T-cell (primary cell): ENCODE measurements at regions not wholly inside any gene's neighbourhood (a gene's known extent, or its start where the extent isn't known, plus 50 kb on each side); places are given as distances from the start of the nearest gene placed in this dataset.
"Not testable (repeated sequence)": the region's sequence is repeated elsewhere in the genome, so short reads cannot be mapped to it uniquely, and the experiment has no call there.

Source experiments
- ATAC-seq, 4 experiments: fragments of 200-7000 bp in 3 of 4; fragments of 150-1000 bp in 1 of 4; cut with Tn5 transposase; replicated peaks in 1 of 4; 1 replicate in 3 of 4; 2 replicates in 1 of 4; pipeline ENCODE4 v1.10.0; 2021; ENCODE audit warnings: moderate library complexity in 3 of 4, mild to moderate bottlenecking in 2 of 4, moderate number of reproducible peaks in 1 of 4
- CTCF ChIA-PET, 2 donors: fragments of 300-600 bp; sonication (Branson Sonifier 250); formaldehyde crosslinking; loops; one replicate each; lab custom pipeline; 2022; ENCODE audit warnings: antibody characterized with exemption in 2 of 2; lab: Charles Lee
- POLR2A ChIA-PET, 2 donors: fragments of 300-600 bp; sonication (Branson Sonifier 250); formaldehyde crosslinking; loops; one replicate each; lab custom pipeline; 2022; ENCODE audit warnings: antibody characterized with exemption in 2 of 2; lab: Charles Lee
- DNase-seq, 35 experiments: peaks; one replicate each; pipeline versions ENCODE4 v3.0.0 to v3.0.0-alpha.2; 2013 to 2023
- H3K27ac ChIP-seq: one replicate; pipeline ENCODE4 v1.5.1; 2013; ENCODE audit warnings: low read length
- H3K27me3 ChIP-seq, 2 experiments: replicated peaks in 1 of 2; 1 replicate in 1 of 2; 2 replicates in 1 of 2; pipeline versions ENCODE4 v1.6.1 to v1.7.0; 2013; ENCODE audit warnings: low read length in 1 of 2, mixed read lengths in 1 of 2; ENCODE audit not compliant: control insufficient read depth in 2 of 2, insufficient read depth in 2 of 2; ENCODE audit errors: extremely low read depth in 1 of 2
- H3K36me3 ChIP-seq, 2 donors: 1 replicate in 1 of 2; 2 replicates in 1 of 2; pipeline versions ENCODE4 v1.6.1 to v1.7.0; 2013; ENCODE audit warnings: low read length in 1 of 2; ENCODE audit not compliant: control insufficient read depth in 2 of 2, insufficient read depth in 1 of 2; ENCODE audit errors: extremely low read depth in 1 of 2
- H3K4me1 ChIP-seq, 2 experiments: 1 replicate in 1 of 2; 2 replicates in 1 of 2; pipeline versions ENCODE4 v1.6.1 to v1.7.0; 2013; ENCODE audit warnings: low read length in 2 of 2, mixed read lengths in 1 of 2; ENCODE audit not compliant: insufficient read depth in 2 of 2, control insufficient read depth in 1 of 2; ENCODE audit errors: extremely low read depth in 1 of 2
- H3K4me3 ChIP-seq, 2 donors: 1 replicate in 1 of 2; 2 replicates in 1 of 2; pipeline versions ENCODE4 v1.5.1 to v1.7.0; 2013; ENCODE audit warnings: mild to moderate bottlenecking in 2 of 2, low read length in 1 of 2, moderate library complexity in 1 of 2; ENCODE audit not compliant: control insufficient read depth in 1 of 2; ENCODE audit errors: extremely low read depth in 1 of 2
- H3K9me3 ChIP-seq: 2 replicates; pipeline ENCODE4 v1.7.0; 2013
- H3K27ac Mint-ChIP-seq, 2 donors: one replicate each; pipeline ENCODE4 v1.8.0; 2020 to 2021; ENCODE audit warnings: mild to moderate bottlenecking in 2 of 2, mixed read lengths in 2 of 2
- H3K27me3 Mint-ChIP-seq, 2 donors: one replicate each; pipeline ENCODE4 v1.8.0; 2021 to 2022; ENCODE audit warnings: mixed read lengths in 2 of 2
- H3K36me3 Mint-ChIP-seq: one replicate; pipeline ENCODE4 v1.8.0; 2021; ENCODE audit warnings: mixed read lengths
- H3K4me1 Mint-ChIP-seq, 3 donors: one replicate each; pipeline ENCODE4 v1.8.0; 2020 to 2022; ENCODE audit warnings: mixed read lengths in 3 of 3, mild to moderate bottlenecking in 1 of 3
- H3K4me3 Mint-ChIP-seq, 3 donors: one replicate each; pipeline ENCODE4 v1.8.0; 2020 to 2022; ENCODE audit warnings: mild to moderate bottlenecking in 3 of 3, mixed read lengths in 3 of 3, moderate library complexity in 3 of 3
- H3K9me3 Mint-ChIP-seq, 3 donors: one replicate each; pipeline ENCODE4 v1.8.0; 2020 to 2022; ENCODE audit warnings: mixed read lengths in 3 of 3
- WGBS: methylation state at CpG from one replicate; pipeline ENCODE4 v1.1.5; 2013; ENCODE audit warnings: missing lambda C conversion rate; ENCODE audit not compliant: insufficient coverage; 5-methylcytosine and 5-hydroxymethylcytosine counted together

DNA sequence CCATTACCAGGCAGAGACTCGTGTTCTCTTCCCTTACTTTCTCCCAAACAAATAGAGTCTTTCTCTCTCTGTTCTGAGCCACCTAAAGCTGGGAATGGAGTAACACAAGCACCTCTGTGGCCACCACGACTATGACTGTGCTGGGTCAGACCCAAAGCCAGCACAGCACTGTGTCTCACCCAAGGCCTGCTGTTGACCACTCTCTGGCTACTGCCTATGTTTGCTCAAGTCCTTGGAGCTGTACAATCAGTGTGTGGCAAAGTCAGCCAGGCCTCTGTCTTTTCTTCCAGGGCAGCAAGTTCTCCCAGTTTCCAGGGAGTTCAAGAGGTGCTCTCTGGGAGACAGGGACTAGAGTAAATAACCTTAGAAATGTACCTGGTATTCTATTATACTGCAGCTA lies 239.4 kb downstream of the FAM47A start:
- Histone ChIP-seq H3K4me3 (no peak overlapping the region), H3K4me1 (no peaks in the 10 kb centered on the region), H3K27ac (no peak overlapping the region), H3K9me3 (no peaks in the 10 kb centered on the region), H3K36me3 (no peaks in the 10 kb centered on the region), H3K27me3 (no peaks in the 10 kb centered on the region)
- CTCF ChIA-PET: no interaction called here
- ATAC-seq (no peak), DNase-seq (no peak)
- Mint-ChIP-seq H3K36me3 (no peaks in the 10 kb centered on the region), H3K27ac (no peak overlapping the region), H3K9me3 (peaks cover 0 to 4% (median 0%) of the 10 kb centered on the region in 3 donors), H3K4me1 (no peaks in the 10 kb centered on the region), H3K4me3 (no peak overlapping the region), H3K27me3 (no peaks in the 10 kb centered on the region)
- WGBS: 21% methylated on average over 2 of the region's 2 CpGs
- POLR2A ChIA-PET: no interaction called here

DNA sequence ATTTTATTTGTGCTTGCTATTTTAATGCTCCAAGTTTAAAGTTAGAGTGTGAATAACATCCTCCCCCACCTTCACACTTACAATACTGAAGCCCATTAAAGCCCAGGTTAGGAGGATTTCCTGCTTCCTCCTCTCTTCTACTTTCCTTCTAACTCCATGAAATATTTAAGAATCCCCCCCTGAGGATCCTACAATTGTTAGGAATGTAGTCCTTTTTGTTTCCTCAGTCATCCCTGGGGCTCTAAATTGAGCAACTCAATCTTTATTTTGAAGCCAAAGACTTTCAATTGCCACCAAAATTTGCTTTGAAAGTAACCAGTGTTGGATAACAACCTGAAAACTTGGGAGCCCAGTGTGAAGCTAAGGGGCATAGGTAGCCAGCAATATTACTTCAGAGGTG lies 276.9 kb downstream of the FAM47A start:
- no peak overlapping the region for H3K27ac Mint-ChIP-seq
- no peaks in the 10 kb centered on the region for H3K36me3 Mint-ChIP-seq
- DNase-seq (no peak), ATAC-seq (no peak)
- Histone ChIP-seq H3K27ac (no peak overlapping the region), H3K4me3 (no peak overlapping the region), H3K9me3 (no peaks in the 10 kb centered on the region), H3K36me3 (no peaks in the 10 kb centered on the region), H3K4me1 (no peaks in the 10 kb centered on the region), H3K27me3 (no peaks in the 10 kb centered on the region)
- ChIA-PET POLR2A (no interaction called here), CTCF (no interaction called here)
- no peaks in the 10 kb centered on the region for H3K27me3 Mint-ChIP-seq
- H3K4me3 Mint-ChIP-seq: no peak overlapping the region
- no peaks in the 10 kb centered on the region for H3K4me1 Mint-ChIP-seq
- H3K9me3 Mint-ChIP-seq: no peaks in the 10 kb centered on the region

DNA sequence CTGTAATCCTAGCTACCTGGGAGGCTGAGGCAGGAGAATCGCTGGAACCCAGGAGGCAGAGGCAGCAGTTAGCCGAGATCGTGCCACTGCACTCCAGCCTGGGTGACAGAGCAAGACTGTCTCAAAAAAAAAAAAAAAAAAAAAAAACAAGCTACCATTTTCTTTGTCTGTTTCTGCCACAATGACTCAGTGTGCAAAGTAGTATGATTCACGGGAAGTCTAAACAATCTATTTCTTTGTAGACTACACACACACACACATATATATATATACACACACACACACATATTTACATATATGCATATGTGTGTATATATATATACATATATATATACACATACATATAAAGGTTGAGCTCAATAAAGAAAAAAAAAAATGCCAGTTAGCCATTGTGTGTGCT lies 280.0 kb downstream of the FAM47A start:
- POLR2A ChIA-PET, H3K27me3 Mint-ChIP-seq, DNase-seq, H3K36me3 ChIP-seq, H3K27me3 ChIP-seq, H3K9me3 ChIP-seq, H3K4me1 ChIP-seq, H3K36me3 Mint-ChIP-seq, H3K4me1 Mint-ChIP-seq, ATAC-seq, H3K9me3 Mint-ChIP-seq, H3K4me3 ChIP-seq, H3K27ac Mint-ChIP-seq, H3K4me3 Mint-ChIP-seq, H3K27ac ChIP-seq: not testable (repeated sequence)
- WGBS: no CpG with 5 or more reads among the region's 4 CpGs
- CTCF ChIA-PET: interaction anchor here in 1 of 2 donors (0.6 kb wide), 1 partner anchor 16 kb away, joined by 3 read pairs; no protein-coding TSS in a partner anchor

DNA sequence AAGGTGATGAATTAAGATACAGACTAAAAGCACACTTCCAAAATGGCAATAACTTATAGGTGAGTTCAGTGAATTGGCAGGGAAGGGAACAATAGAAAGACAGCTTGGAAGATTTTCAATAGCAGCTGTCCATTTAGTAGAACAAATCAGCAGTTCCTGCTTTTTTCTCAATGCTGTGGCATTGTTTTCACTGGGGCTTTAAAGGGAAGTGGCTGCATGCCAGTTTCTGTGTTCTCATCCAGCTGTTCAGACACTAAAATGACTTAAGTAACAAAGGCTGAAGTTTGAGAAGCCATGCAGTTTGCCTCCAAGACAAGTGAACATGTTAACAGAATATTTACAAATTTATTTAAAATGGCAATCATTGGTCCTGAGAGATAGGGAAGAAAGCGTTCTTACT lies 291.9 kb downstream of the FAM47A start:
- no peak overlapping the region for H3K27ac Mint-ChIP-seq
- CTCF ChIA-PET: no interaction called here

DNA sequence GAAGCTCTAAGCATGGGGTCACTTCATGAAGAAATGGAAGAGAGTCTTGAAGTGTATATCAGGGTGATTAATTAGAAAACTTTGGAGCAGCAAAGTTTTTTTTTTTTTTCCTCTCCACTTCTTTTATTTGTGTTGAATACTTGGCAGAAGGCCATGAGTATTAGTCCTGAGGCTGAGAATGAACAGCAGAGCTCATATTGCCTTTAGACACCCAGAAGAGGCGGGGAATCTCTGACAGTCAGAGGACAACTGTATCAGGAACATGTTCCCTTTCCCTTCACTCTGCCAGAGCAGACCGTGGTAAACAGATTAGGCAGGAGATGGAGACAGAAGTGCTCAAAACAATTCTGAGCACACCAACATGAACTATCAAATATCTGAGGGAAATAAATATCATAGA lies 300.9 kb downstream of the FAM47A start:
- no peaks in the 10 kb centered on the region for H3K27me3 ChIP-seq
- CTCF ChIA-PET: no interaction called here
- H3K4me3 ChIP-seq: no peak overlapping the region
- Mint-ChIP-seq H3K36me3 (no peaks in the 10 kb centered on the region), H3K27me3 (no peaks in the 10 kb centered on the region), H3K27ac (no peak overlapping the region), H3K4me3 (no peak overlapping the region), H3K9me3 (peaks cover 12 to 26% (median 21%) of the 10 kb centered on the region in 3 donors), H3K4me1 (no peaks in the 10 kb centered on the region)
- POLR2A ChIA-PET: no interaction called here
- no peaks in the 10 kb centered on the region for H3K9me3 ChIP-seq
- no peaks in the 10 kb centered on the region for H3K4me1 ChIP-seq
- H3K27ac ChIP-seq: no peak overlapping the region
- no peaks in the 10 kb centered on the region for H3K36me3 ChIP-seq
- no CpG with 5 or more reads among the region's 2 CpGs for WGBS
- ATAC-seq (no peak), DNase-seq (no peak)

More for the DNA sequence above, 291.9 kb downstream of the FAM47A start:
- POLR2A ChIA-PET: no interaction called here
- H3K9me3 ChIP-seq: no peaks in the 10 kb centered on the region
- Mint-ChIP-seq H3K27me3 (no peaks in the 10 kb centered on the region), H3K4me3 (no peak overlapping the region), H3K4me1 (no peaks in the 10 kb centered on the region), H3K9me3 (peaks cover 0 to 3% (median 0%) of the 10 kb centered on the region in 3 donors), H3K36me3 (no peaks in the 10 kb centered on the region)
- H3K27me3 ChIP-seq: no peaks in the 10 kb centered on the region
- no peaks in the 10 kb centered on the region for H3K36me3 ChIP-seq
- no CpG with 5 or more reads among the region's 1 CpG for WGBS
- no peak for ATAC-seq
- no peak overlapping the region for H3K4me3 ChIP-seq
- no peak for DNase-seq
- H3K4me1 ChIP-seq: no peaks in the 10 kb centered on the region
- H3K27ac ChIP-seq: no peak overlapping the region

DNA sequence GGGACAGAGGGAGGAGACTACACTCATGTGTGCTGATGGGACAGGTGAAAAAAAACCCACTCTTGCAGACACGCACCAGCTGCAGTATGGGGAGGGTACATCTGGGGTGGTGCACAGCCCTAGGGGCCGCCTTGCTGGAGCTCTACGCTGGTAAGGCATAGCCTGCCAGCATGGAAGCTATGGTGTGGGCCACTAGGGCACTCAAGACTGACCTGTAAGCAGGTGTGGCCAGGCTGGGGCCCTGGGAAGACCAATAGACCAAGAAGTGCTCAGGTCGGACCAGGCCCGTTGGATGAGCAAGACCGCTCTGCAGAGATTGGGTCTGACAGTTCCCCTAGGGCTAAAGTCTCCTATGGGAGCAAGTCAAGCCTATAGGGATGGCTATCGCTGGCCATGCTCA lies 314.8 kb downstream of the FAM47A start:
- no peak overlapping the region for H3K4me3 Mint-ChIP-seq
- ATAC-seq (no peak), DNase-seq (no peak)
- Histone ChIP-seq H3K4me1 (no peaks in the 10 kb centered on the region), H3K4me3 (no peak overlapping the region), H3K9me3 (no peaks in the 10 kb centered on the region), H3K27ac (no peak overlapping the region), H3K27me3 (no peaks in the 10 kb centered on the region), H3K36me3 (no peaks in the 10 kb centered on the region)
- CTCF ChIA-PET: no interaction called here
- peaks cover 0 to 11% (median 8%) of the 10 kb centered on the region in 3 donors for H3K9me3 Mint-ChIP-seq
- no peaks in the 10 kb centered on the region for H3K27me3 Mint-ChIP-seq
- no peaks in the 10 kb centered on the region for H3K4me1 Mint-ChIP-seq
- H3K36me3 Mint-ChIP-seq: no peaks in the 10 kb centered on the region
- WGBS: 92% methylated on average over 2 of the region's 7 CpGs
- H3K27ac Mint-ChIP-seq: no peak overlapping the region
- POLR2A ChIA-PET: no interaction called here

DNA sequence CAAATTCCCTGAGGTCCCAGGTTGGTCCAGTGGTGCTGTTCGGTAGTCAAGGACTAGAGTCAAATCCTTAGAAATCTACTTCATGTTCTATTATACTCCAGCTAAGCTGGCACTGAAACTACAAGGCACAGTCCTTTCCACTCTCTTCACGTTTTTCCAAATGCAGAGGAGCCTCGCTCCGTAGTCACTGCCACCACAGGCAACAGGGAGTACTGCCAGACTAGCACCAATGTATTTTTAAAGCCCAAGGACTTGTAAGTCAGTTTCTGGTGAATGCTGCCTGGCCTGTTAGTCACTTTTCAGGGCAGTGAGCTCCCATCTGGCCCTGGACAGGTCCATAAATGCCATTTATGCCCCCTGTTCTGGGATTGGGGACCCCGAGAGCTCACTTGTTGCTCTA lies 323.5 kb downstream of the FAM47A start:
- ATAC-seq: no peak
- Histone ChIP-seq H3K4me3 (no peak overlapping the region), H3K4me1 (no peaks in the 10 kb centered on the region), H3K36me3 (no peaks in the 10 kb centered on the region), H3K27ac (no peak overlapping the region), H3K9me3 (no peaks in the 10 kb centered on the region), H3K27me3 (no peaks in the 10 kb centered on the region)
- H3K4me3 Mint-ChIP-seq: no peak overlapping the region
- H3K9me3 Mint-ChIP-seq: peaks cover 3 to 16% (median 15%) of the 10 kb centered on the region in 3 donors
- POLR2A ChIA-PET: no interaction called here
- no peak overlapping the region for H3K27ac Mint-ChIP-seq
- WGBS: 100% methylated on average over 1 of the region's 5 CpGs
- H3K4me1 Mint-ChIP-seq: no peaks in the 10 kb centered on the region
- H3K27me3 Mint-ChIP-seq: no peaks in the 10 kb centered on the region
- CTCF ChIA-PET: interaction anchor here in 1 of 2 donors (0.7 kb wide), 1 partner anchor 25 kb away, joined by 3 read pairs; no protein-coding TSS in a partner anchor
- no peaks in the 10 kb centered on the region for H3K36me3 Mint-ChIP-seq
- no peak for DNase-seq
